H9 (cell line): ENCODE measurements at regions not wholly inside any gene's neighbourhood (a gene's known extent, or its start where the extent isn't known, plus 50 kb on each side); places are given as distances from the start of the nearest gene placed in this dataset.

ENCODE experiments used
- DNase-seq: peaks from one replicate; pipeline ENCODE4 v3.0.0-alpha.2; 2017
- H2AFZ ChIP-seq: one replicate; pipeline ENCODE4 v1.6.1; 2013; ENCODE audit warnings: mild to moderate bottlenecking, low read length, control low read depth, moderate library complexity
- H2AK5ac ChIP-seq: 2 replicates; pipeline ENCODE4 v1.6.1; 2013; ENCODE audit warnings: low read length, control low read depth, mixed read lengths; ENCODE audit not compliant: insufficient read length
- H2BK120ac ChIP-seq: one replicate; pipeline ENCODE4 v1.6.1; 2013; ENCODE audit warnings: low read depth, mild to moderate bottlenecking, low read length, control low read depth, inconsistent platforms; ENCODE audit not compliant: poor library complexity, severe bottlenecking
- H2BK12ac ChIP-seq: 2 replicates; pipeline ENCODE4 v1.6.1; 2013; ENCODE audit warnings: low read length, control low read depth, mixed read lengths, low read depth; ENCODE audit not compliant: insufficient read length
- H2BK15ac ChIP-seq: 2 replicates; pipeline ENCODE4 v1.6.1; 2013; ENCODE audit warnings: low read depth, low read length, control low read depth
- H2BK20ac ChIP-seq: one replicate; pipeline ENCODE4 v1.6.1; 2013; ENCODE audit warnings: low read depth, mild to moderate bottlenecking, low read length, control low read depth, inconsistent platforms; ENCODE audit not compliant: poor library complexity, severe bottlenecking
- H2BK5ac ChIP-seq: 2 replicates; pipeline ENCODE4 v1.6.1; 2013; ENCODE audit warnings: low read length, control low read depth, mixed read lengths; ENCODE audit not compliant: insufficient read length
- H3K14ac ChIP-seq: 2 replicates; pipeline ENCODE4 v1.6.1; 2013; ENCODE audit warnings: low read length, control low read depth; ENCODE audit not compliant: insufficient read depth
- H3K18ac ChIP-seq: 2 replicates; pipeline ENCODE4 v1.6.1; 2013; ENCODE audit warnings: low read depth, mild to moderate bottlenecking, mixed read lengths, low read length, control low read depth; ENCODE audit not compliant: insufficient read length
- H3K23ac ChIP-seq: 2 replicates; pipeline ENCODE4 v1.6.1; 2013; ENCODE audit warnings: low read length, control low read depth, mixed read lengths, low read depth; ENCODE audit not compliant: insufficient read length
- H3K23me2 ChIP-seq: 2 replicates; pipeline ENCODE4 v1.6.1; 2013; ENCODE audit warnings: low read depth, mild to moderate bottlenecking, mixed read lengths, low read length, control low read depth; ENCODE audit not compliant: insufficient read length, poor library complexity, severe bottlenecking
- H3K27ac ChIP-seq: 2 replicates; pipeline ENCODE4 v1.5.1; 2013; ENCODE audit warnings: low read length, control low read depth, mixed read lengths, low read depth; ENCODE audit not compliant: insufficient read length
- H3K27me3 ChIP-seq: 2 replicates; pipeline ENCODE4 v1.6.1; 2013; ENCODE audit warnings: low read length, control low read depth, inconsistent platforms; ENCODE audit not compliant: insufficient read depth
- H3K4ac ChIP-seq: 2 replicates; pipeline ENCODE4 v1.6.1; 2013; ENCODE audit warnings: low read depth, mild to moderate bottlenecking, control low read depth, inconsistent platforms, low read length, moderate library complexity
- H3K4me1 ChIP-seq: 2 replicates; pipeline ENCODE4 v1.6.1; 2013; ENCODE audit warnings: low read length, control low read depth, inconsistent platforms; ENCODE audit not compliant: insufficient read depth
- H3K4me2 ChIP-seq: 2 replicates; pipeline ENCODE4 v1.6.1; 2013; ENCODE audit warnings: low read length, control low read depth, mixed read lengths; ENCODE audit not compliant: insufficient read length, insufficient read depth
- H3K56ac ChIP-seq: 2 replicates; pipeline ENCODE4 v1.6.1; 2013; ENCODE audit warnings: low read depth, mild to moderate bottlenecking, mixed read lengths, low read length, control low read depth; ENCODE audit not compliant: insufficient read length
- H3K79me1 ChIP-seq: 2 replicates; pipeline ENCODE4 v1.6.1; 2013; ENCODE audit warnings: low read depth, mild to moderate bottlenecking, moderate library complexity, low read length, control low read depth, inconsistent platforms; ENCODE audit not compliant: insufficient read depth, poor library complexity, severe bottlenecking
- H3K79me2 ChIP-seq: 2 replicates; pipeline ENCODE4 v1.6.1; 2013; ENCODE audit warnings: low read length, control low read depth, inconsistent platforms; ENCODE audit not compliant: insufficient read depth
- H3K9ac ChIP-seq: 2 replicates; pipeline ENCODE4 v1.6.1; 2013; ENCODE audit warnings: low read length, control low read depth, mixed read lengths; ENCODE audit not compliant: insufficient read length; ENCODE audit errors: extremely low read depth
- H3K9me3 ChIP-seq: one replicate; pipeline ENCODE4 v1.6.1; 2013; ENCODE audit warnings: low read depth, low read length, inconsistent platforms; ENCODE audit not compliant: control insufficient read depth
- H3T11ph ChIP-seq: one replicate; pipeline ENCODE4 v1.6.1; 2013; ENCODE audit warnings: mild to moderate bottlenecking, low read length, control low read depth, inconsistent platforms
- H4K20me1 ChIP-seq: one replicate; pipeline ENCODE4 v1.6.1; 2013; ENCODE audit not compliant: control insufficient read depth, insufficient read length, insufficient read depth
- H4K5ac ChIP-seq: 2 replicates; pipeline ENCODE4 v1.6.1; 2013; ENCODE audit warnings: low read depth, mild to moderate bottlenecking, mixed read lengths, low read length, control low read depth; ENCODE audit not compliant: insufficient read length
- H4K8ac ChIP-seq: replicated peaks from 2 replicates; pipeline ENCODE4 v1.6.1; 2013; ENCODE audit warnings: low read length, control low read depth, mixed read lengths, low read depth; ENCODE audit not compliant: insufficient read length
- H4K91ac ChIP-seq: 2 replicates; pipeline ENCODE4 v1.6.1; 2013; ENCODE audit warnings: low read depth, mild to moderate bottlenecking, moderate library complexity, mixed read lengths, low read length, control low read depth; ENCODE audit not compliant: insufficient read length
- H3K27ac Mint-ChIP-seq, 3 experiments: 2 replicates in 2 of 3; 3 replicates in 1 of 3; pipeline ENCODE4 v1.8.0; 2020 to 2021; ENCODE audit warnings: mixed read lengths in 3 of 3, mild to moderate bottlenecking in 1 of 3, moderate library complexity in 1 of 3
- H3K27me3 Mint-ChIP-seq: 2 replicates; pipeline ENCODE4 v1.8.0; 2021; ENCODE audit warnings: low read depth, mild to moderate bottlenecking, moderate library complexity, mixed read lengths
- H3K36me3 Mint-ChIP-seq, 3 experiments: 2 replicates in 2 of 3; 3 replicates in 1 of 3; pipeline ENCODE4 v1.8.0; 2020 to 2021; ENCODE audit warnings: low read depth in 3 of 3, mixed read lengths in 3 of 3; ENCODE audit not compliant: insufficient read depth in 1 of 3
- H3K4me1 Mint-ChIP-seq, 2 experiments: 2 replicates each; pipeline ENCODE4 v1.8.0; 2020; ENCODE audit warnings: mixed read lengths in 2 of 2
- H3K4me3 Mint-ChIP-seq, 2 experiments: 2 replicates in 1 of 2; 3 replicates in 1 of 2; pipeline ENCODE4 v1.8.0; 2020 to 2021; ENCODE audit warnings: mild to moderate bottlenecking in 2 of 2, mixed read lengths in 2 of 2, moderate library complexity in 1 of 2
- H3K9me3 Mint-ChIP-seq, 2 experiments: 2 replicates in 1 of 2; 3 replicates in 1 of 2; pipeline ENCODE4 v1.8.0; 2020; ENCODE audit warnings: mild to moderate bottlenecking in 2 of 2, mixed read lengths in 2 of 2, moderate library complexity in 1 of 2
- CTCF ChIP-seq: fragments of 200-600 bp; sonication (generic); conservative IDR thresholded peaks from 3 replicates; pipeline ENCODE4 v1.8.0; 2021; ENCODE audit warnings: antibody characterized with exemption, mild to moderate bottlenecking
- WGBS: extraction: QIAGEN DNeasy Blood & Tissue Kit; methylation state at CpG from one replicate; pipeline ENCODE4 v1.1.7; 2013; ENCODE audit warnings: missing lambda C conversion rate, low lambda C conversion rate, mixed read lengths; ENCODE audit not compliant: insufficient read length; ENCODE audit errors: extremely low coverage; 5-methylcytosine and 5-hydroxymethylcytosine counted together

GRCh38 chr17:77076124-77076830, 64.5 kb upstream of the SEC14L1 start:
- Histone ChIP-seq H3K79me2 (no peaks in the 10 kb centered on the region), H2BK12ac (no peak overlapping the region), H3K9ac (no peak overlapping the region), H3K27ac (no peak overlapping the region), H3K9me3 (no peaks in the 10 kb centered on the region), H4K20me1 (no peaks in the 10 kb centered on the region), H3K27me3 (no peaks in the 10 kb centered on the region), H4K91ac (no peak overlapping the region), H3K79me1 (no peaks in the 10 kb centered on the region), H3K4me2 (no peak overlapping the region), H3K23ac (no peak overlapping the region), H3K4me1 (no peaks in the 10 kb centered on the region), H3K14ac (no peak overlapping the region), H3K4ac (no peak overlapping the region), H3K23me2 (no peaks in the 10 kb centered on the region), H2BK20ac (no peak overlapping the region), H4K8ac (no peak overlapping the region), H4K5ac (no peak overlapping the region), H2BK15ac (no peak overlapping the region), H3K56ac (no peak overlapping the region), H2AK5ac (no peak overlapping the region), H2AFZ (no peak overlapping the region), H2BK5ac (no peak overlapping the region), H3K18ac (no peak overlapping the region), H2BK120ac (no peak overlapping the region), H3T11ph (no peak overlapping the region)
- H3K9me3 Mint-ChIP-seq = no peaks in the 10 kb centered on the region
- H3K36me3 Mint-ChIP-seq = no peaks in the 10 kb centered on the region
- H3K27me3 Mint-ChIP-seq = peaks cover 13% of the 10 kb centered on the region
- no peak overlapping the region for H3K27ac Mint-ChIP-seq
- no peak for TF ChIP-seq CTCF
- WGBS = no CpG with 5 or more reads among the region's 14 CpGs
- DNase-seq = no peak
- H3K4me1 Mint-ChIP-seq = peaks cover 8 to 11% of the 10 kb centered on the region in 2 experiments
- H3K4me3 Mint-ChIP-seq = no peak overlapping the region; a peak in 1 of 5 replicates
